Endothelial cell (in vitro differentiated cells): ENCODE measurements at regions not wholly inside any gene's neighbourhood (a gene's known extent, or its start where the extent isn't known, plus 50 kb on each side); places are given as distances from the start of the nearest gene placed in this dataset.

Experiments used
- DNase-seq: peaks from one replicate; pipeline ENCODE4 v3.0.0; 2021; ENCODE audit warnings: low spot score
- H3K27ac Mint-ChIP-seq: one replicate; pipeline ENCODE4 v1.8.0; 2021; ENCODE audit warnings: mixed read lengths, inconsistent platforms; ENCODE audit not compliant: unreplicated experiment
- H3K27me3 Mint-ChIP-seq: one replicate; pipeline ENCODE4 v1.8.0; 2021; ENCODE audit warnings: mild to moderate bottlenecking, moderate library complexity, mixed read lengths, inconsistent platforms; ENCODE audit not compliant: unreplicated experiment
- H3K36me3 Mint-ChIP-seq: one replicate; pipeline ENCODE4 v1.8.0; 2021; ENCODE audit warnings: mild to moderate bottlenecking, low read depth, mixed read lengths, inconsistent platforms; ENCODE audit not compliant: unreplicated experiment
- H3K4me1 Mint-ChIP-seq: one replicate; pipeline ENCODE4 v1.8.0; 2021; ENCODE audit warnings: mild to moderate bottlenecking, mixed read lengths, inconsistent platforms; ENCODE audit not compliant: unreplicated experiment
- H3K4me3 Mint-ChIP-seq: one replicate; pipeline ENCODE4 v1.8.0; 2021; ENCODE audit warnings: mild to moderate bottlenecking, mixed read lengths, inconsistent platforms; ENCODE audit not compliant: unreplicated experiment
- H3K9me3 Mint-ChIP-seq: one replicate; pipeline ENCODE4 v1.8.0; 2021; ENCODE audit warnings: mixed read lengths, inconsistent platforms; ENCODE audit not compliant: unreplicated experiment
- TF ChIP-seq, protein P1 (sequence below): fragments of 200-600 bp; sonication (generic); IDR thresholded peaks from one replicate; pipeline ENCODE4 v1.5.0; 2021; ENCODE audit warnings: antibody characterized with exemption; ENCODE audit not compliant: unreplicated experiment

DNA sequence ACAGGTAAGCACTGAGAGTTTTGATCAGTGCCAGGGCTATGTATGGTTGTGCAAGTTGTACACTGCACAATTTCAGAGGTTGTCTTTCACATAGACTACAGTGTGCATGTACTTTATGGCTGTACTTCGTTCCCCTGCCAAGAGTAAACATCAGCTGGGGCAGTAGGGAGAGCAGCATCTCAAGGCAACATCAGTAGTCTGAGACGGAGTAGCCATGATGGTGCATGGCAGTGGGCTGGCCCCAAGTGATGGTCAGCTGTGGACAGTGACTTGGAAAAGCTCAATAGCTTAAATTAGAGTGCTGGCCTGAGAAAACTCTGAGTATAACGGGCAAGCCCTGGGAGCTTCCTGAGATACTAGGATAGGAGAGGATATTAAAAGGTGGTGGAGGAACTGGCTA, 165.5 kb downstream of the TFAP2B start:
- no peaks in the 10 kb centered on the region for H3K9me3 Mint-ChIP-seq
- no peak overlapping the region for H3K4me3 Mint-ChIP-seq
- H3K4me1 Mint-ChIP-seq, result no peaks in the 10 kb centered on the region
- no peak for DNase-seq
- no peak overlapping the region for H3K27ac Mint-ChIP-seq
- H3K27me3 Mint-ChIP-seq, result no peaks in the 10 kb centered on the region
- TF ChIP-seq, protein P1, sequence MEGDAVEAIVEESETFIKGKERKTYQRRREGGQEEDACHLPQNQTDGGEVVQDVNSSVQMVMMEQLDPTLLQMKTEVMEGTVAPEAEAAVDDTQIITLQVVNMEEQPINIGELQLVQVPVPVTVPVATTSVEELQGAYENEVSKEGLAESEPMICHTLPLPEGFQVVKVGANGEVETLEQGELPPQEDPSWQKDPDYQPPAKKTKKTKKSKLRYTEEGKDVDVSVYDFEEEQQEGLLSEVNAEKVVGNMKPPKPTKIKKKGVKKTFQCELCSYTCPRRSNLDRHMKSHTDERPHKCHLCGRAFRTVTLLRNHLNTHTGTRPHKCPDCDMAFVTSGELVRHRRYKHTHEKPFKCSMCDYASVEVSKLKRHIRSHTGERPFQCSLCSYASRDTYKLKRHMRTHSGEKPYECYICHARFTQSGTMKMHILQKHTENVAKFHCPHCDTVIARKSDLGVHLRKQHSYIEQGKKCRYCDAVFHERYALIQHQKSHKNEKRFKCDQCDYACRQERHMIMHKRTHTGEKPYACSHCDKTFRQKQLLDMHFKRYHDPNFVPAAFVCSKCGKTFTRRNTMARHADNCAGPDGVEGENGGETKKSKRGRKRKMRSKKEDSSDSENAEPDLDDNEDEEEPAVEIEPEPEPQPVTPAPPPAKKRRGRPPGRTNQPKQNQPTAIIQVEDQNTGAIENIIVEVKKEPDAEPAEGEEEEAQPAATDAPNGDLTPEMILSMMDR, result no peak
- H3K36me3 Mint-ChIP-seq, result no peaks in the 10 kb centered on the region

DNA sequence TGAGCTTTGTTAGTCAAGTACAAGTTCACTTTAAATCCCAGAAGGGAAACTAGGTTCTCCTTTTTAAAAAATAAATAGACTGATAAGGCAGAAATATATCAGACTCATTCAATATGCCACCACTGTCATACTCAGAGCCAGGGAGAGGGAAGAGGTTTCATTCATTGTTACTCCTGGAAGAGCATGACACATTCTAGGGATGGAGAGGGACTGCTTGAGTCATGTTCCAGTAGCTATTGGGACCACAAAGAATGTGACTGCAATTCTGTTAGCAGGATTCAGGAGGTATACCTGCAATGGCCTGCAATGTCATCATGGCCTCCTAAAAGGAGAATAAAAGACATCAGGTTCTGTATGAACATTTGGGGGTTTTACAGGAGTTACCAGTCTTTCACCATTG, 167.6 kb downstream of the TFAP2B start:
- no peak for DNase-seq
- no peak overlapping the region for H3K4me3 Mint-ChIP-seq
- no peaks in the 10 kb centered on the region for H3K9me3 Mint-ChIP-seq
- H3K27ac Mint-ChIP-seq, result no peak overlapping the region
- TF ChIP-seq, protein P1, result no peak
- no peaks in the 10 kb centered on the region for H3K4me1 Mint-ChIP-seq
- H3K36me3 Mint-ChIP-seq, result no peaks in the 10 kb centered on the region
- no peaks in the 10 kb centered on the region for H3K27me3 Mint-ChIP-seq

DNA sequence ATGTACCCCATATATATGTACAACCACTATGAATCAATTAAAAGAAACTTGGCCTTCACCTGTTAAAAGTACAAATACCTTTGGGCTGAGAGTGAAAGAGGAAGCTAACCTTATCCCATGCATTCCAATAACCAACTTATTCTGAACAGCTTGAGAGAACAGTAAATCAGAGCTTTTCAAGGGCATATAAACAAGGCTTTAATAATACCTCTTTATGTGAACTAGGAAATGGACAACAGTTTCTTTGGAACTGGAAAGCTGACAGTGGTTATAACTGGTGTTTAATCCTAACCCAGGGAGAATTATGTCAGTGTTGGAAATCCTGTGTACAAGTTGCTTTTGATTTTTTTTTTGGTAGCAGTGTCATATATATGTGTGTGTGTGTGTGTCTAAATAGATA, 170.5 kb downstream of the TFAP2B start:
- Mint-ChIP-seq H3K4me3 (no peak overlapping the region), H3K27me3 (no peaks in the 10 kb centered on the region), H3K9me3 (no peaks in the 10 kb centered on the region), H3K36me3 (no peaks in the 10 kb centered on the region), H3K27ac (no peak overlapping the region), H3K4me1 (no peaks in the 10 kb centered on the region)
- TF ChIP-seq, protein P1, result no peak
- DNase-seq, result no peak

DNA sequence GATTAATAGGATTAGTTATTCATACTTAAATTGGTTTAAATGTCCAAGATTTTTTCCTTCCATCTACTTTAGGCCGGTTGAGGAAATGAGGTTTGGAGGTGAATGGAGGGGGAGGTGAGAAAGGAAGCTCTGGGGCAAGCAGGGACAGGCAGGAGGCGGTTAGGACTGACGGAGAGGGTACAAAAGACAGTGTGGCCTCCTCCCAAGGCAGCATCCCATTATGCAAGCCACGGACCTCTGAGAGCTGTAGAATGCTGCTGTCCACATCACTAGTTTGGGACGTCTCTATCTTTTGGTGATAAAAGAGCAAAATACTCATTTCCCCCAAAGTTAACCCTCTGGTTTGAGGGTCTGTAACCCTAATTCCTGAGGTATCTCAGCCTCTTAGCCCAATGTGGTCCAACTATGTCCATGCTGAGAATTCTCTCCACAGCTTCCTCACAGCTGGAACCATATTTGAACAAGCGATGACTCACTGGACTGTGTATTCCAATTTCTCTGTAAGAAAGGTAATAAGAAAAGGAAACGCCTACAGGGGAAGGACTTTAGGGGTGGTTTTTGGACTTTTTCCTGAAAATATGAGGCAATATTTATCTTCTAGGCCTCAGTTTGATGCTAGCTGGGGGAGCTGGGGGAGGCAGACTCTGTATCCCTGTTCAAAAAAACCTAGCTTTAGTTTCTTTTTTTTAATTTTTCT, 172.2 kb downstream of the TFAP2B start:
- DNase-seq, result no peak
- H3K27ac Mint-ChIP-seq, result no peak overlapping the region
- H3K4me3 Mint-ChIP-seq, result no peak overlapping the region
- no peaks in the 10 kb centered on the region for H3K36me3 Mint-ChIP-seq
- H3K27me3 Mint-ChIP-seq, result no peaks in the 10 kb centered on the region
- TF ChIP-seq, protein P1, result no peak
- no peaks in the 10 kb centered on the region for H3K4me1 Mint-ChIP-seq
- H3K9me3 Mint-ChIP-seq, result no peaks in the 10 kb centered on the region

DNA sequence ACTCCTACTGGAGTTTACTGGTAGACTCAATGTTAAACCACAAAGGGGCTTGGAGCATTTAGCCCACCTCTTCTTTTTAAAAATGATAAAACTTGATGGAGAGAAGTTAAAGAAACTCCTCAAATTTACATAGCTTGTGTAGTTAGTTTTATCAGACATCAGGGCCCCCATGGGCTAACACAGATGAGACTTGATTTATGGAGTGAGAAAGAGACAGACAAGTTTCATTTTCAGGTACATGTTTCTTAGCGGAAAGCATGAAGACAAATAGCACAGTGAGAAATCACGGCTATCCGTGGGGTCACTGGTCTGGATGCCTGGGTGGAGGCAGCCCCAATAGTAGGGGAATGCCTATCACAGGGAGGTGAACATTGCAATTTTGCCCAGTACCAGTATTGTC, 173.6 kb downstream of the TFAP2B start:
- Mint-ChIP-seq H3K9me3 (no peaks in the 10 kb centered on the region), H3K36me3 (no peaks in the 10 kb centered on the region), H3K4me1 (no peaks in the 10 kb centered on the region), H3K27ac (no peak overlapping the region), H3K27me3 (no peaks in the 10 kb centered on the region), H3K4me3 (no peak overlapping the region)
- no peak for DNase-seq
- TF ChIP-seq, protein P1, result no peak
